Activated CD4-positive, CD25-positive, alpha-beta regulatory T cell treated with anti-CD3 and anti-CD28 coated beads, Interleukin-2, amount 50 U/mL, for 72 hours (primary cell): ENCODE measurements at regions not wholly inside any gene's neighbourhood (a gene's known extent, or its start where the extent isn't known, plus 50 kb on each side); places are given as distances from the start of the nearest gene placed in this dataset.

Source experiments
- DNase-seq: peaks from one replicate; pipeline ENCODE4 v3.0.0; 2021

GRCh38 chr4:183763990-183764754 lies 105.1 kb downstream of the TRAPPC11 start:
- DNase-seq = no peak

GRCh38 chr4:183765251-183765911 lies 106.3 kb downstream of the TRAPPC11 start:
- no peak for DNase-seq

- no peak for DNase-seq
Measured at GRCh38 chr4:183766140-183766539, 107.0 kb downstream of the TRAPPC11 start.

GRCh38 chr4:183770906-183771305 lies 111.8 kb downstream of the TRAPPC11 start:
- no peak for DNase-seq

- no peak for DNase-seq
Measured at GRCh38 chr4:183772361-183772760, 113.3 kb downstream of the TRAPPC11 start.

GRCh38 chr4:183773790-183774189 lies 114.7 kb downstream of the TRAPPC11 start:
- no peak for DNase-seq

GRCh38 chr4:183783306-183783705 lies 121.8 kb upstream of the STOX2 start:
- DNase-seq = no peak

GRCh38 chr4:183783991-183784553 lies 121.0 kb upstream of the STOX2 start:
- DNase-seq = no peak

- no peak for DNase-seq
Measured at GRCh38 chr4:183788308-183788905, 116.7 kb upstream of the STOX2 start.

- DNase-seq = no peak
Measured at GRCh38 chr4:183789657-183790056, 115.5 kb upstream of the STOX2 start.

- DNase-seq = no peak
Measured at GRCh38 chr4:183790661-183791060, 114.4 kb upstream of the STOX2 start.

GRCh38 chr4:183797011-183797444 lies 108.1 kb upstream of the STOX2 start:
- no peak for DNase-seq

GRCh38 chr4:183797445-183798300 lies 107.4 kb upstream of the STOX2 start:
- DNase-seq = no peak

- no peak for DNase-seq
Measured at GRCh38 chr4:183798301-183799253, 106.5 kb upstream of the STOX2 start.

GRCh38 chr4:183801457-183802165 lies 103.5 kb upstream of the STOX2 start:
- no peak for DNase-seq

GRCh38 chr4:183806341-183806740 lies 98.8 kb upstream of the STOX2 start:
- DNase-seq = no peak

- DNase-seq = no peak
Measured at GRCh38 chr4:183807420-183808096, 97.5 kb upstream of the STOX2 start.

- DNase-seq = no peak
Measured at GRCh38 chr4:183808097-183808456, 97.0 kb upstream of the STOX2 start.

- no peak for DNase-seq
Measured at GRCh38 chr4:183812567-183812966, 92.5 kb upstream of the STOX2 start.

GRCh38 chr4:183814461-183814860 lies 90.6 kb upstream of the STOX2 start:
- DNase-seq = no peak
